Stimulated activated CD4-positive, alpha-beta T cell treated with anti-CD3 and anti-CD28 coated beads, Interleukin-4, amount 100 ng/mL, for 48 hours (primary cell): ENCODE measurements at regions not wholly inside any gene's neighbourhood (a gene's known extent, or its start where the extent isn't known, plus 50 kb on each side); places are given as distances from the start of the nearest gene placed in this dataset.
"Not testable (repeated sequence)": the region's sequence is repeated elsewhere in the genome, so short reads cannot be mapped to it uniquely, and the experiment has no call there.

ENCODE experiments used
- DNase-seq, 2 donors: peaks; one replicate each; pipeline ENCODE4 v3.0.0-alpha.2; 2020; ENCODE audit warnings: low read depth in 2 of 2

DNA sequence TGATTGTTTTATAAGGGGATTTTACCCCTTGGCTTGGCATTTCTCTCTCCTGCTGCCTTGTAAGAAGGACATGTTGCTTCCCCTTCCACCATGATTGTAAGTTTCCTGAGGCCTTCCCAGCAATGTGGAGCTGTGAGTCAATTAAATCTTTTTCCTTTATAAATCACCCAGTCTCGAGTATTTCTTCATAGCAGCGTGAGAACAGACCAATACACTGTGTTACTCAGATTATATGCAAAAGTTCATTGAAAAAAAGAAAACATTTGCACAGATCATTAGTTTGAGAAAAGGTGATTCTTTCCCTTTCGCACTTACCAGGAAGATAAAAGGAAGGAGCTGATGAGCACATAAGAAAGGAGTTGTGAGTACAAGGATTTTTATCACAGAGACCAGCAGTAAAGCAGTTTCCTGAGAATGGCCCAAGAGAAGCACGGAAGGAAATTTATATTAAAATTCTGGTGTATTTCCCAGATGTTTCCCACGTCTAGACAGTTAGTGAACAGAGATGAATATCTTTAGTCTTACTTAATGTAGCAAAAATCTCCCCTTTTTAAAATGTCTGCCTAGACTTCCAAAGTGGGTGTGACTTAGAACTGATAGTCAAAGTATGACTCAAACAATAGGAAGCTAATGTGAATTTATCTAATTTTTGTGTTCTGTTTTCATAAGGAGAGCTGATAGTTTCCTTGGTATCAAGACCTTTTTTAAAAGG, 431.8 kb upstream of the SGCG start:
- DNase-seq, result no peak

DNA sequence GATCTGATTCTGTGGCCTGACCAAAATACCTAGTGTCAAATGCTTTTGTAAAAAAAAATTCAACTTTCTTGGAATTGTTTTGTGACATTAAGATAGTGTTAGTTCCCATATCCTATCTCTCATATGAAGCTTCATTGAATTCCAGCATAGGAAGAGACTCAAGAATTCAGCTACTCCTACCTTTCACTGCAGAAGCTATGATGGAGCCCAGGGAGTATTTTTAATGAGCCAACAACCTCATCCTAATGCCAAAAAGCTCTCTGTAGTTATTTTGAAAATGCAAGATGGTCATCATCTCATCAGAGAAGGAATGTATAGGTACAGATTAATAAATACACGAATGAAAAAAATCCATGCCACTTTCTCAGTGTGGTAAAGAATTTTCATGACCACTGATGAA, 431.2 kb upstream of the SGCG start:
- DNase-seq, result no peak

- DNase-seq, result no peak
Measured at GRCh38 chr13:22757530-22758120, 423.2 kb upstream of the SGCG start.

DNA sequence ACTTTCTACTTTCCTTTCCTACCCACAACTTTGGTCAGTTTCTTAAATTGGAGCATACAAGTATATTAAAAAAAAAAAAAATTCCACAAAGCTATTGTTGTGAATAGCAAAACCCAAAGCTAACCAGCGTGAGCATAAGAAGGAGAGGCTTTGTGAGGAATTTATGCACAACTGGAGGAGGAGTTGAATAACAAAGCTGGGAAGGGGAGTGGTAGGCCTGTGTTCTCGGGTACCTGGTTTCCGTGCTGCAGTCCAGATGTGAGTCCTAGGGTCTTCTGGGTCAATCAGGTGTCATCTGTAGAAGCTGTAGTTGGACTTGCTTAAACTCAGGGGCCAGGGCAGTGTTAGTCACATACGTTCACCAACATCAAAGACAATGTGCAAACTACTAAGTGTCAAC, 422.5 kb upstream of the SGCG start:
- no peak for DNase-seq

- no peak for DNase-seq
Measured at GRCh38 chr13:22761709-22762108, 419.1 kb upstream of the SGCG start.

- DNase-seq, result no peak
Measured at GRCh38 chr13:22765547-22765946, 415.2 kb upstream of the SGCG start.

- DNase-seq, result no peak
Measured at GRCh38 chr13:22770891-22771290, 409.9 kb upstream of the SGCG start.

DNA sequence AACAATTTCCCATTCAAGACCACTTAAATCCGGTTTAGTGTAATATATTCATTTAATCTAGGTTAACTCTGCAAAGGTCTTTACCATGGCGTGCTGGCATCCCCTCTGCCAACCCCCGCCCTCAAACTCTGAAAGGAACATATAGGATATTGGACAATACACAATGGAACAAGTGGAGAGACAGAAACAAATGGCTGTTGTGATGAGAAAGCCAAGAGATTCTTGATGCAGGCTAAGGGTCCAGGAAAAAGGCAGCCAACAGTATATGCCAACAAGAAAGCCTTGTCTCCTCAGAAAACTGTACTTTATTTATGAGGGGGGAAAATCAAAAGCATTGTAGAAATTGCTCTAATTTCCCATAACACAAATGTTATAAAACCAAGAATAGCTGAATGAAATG, 407.3 kb upstream of the SGCG start:
- no peak for DNase-seq

- DNase-seq, result no peak
Measured at GRCh38 chr13:22776394-22777186, 404.2 kb upstream of the SGCG start.

DNA sequence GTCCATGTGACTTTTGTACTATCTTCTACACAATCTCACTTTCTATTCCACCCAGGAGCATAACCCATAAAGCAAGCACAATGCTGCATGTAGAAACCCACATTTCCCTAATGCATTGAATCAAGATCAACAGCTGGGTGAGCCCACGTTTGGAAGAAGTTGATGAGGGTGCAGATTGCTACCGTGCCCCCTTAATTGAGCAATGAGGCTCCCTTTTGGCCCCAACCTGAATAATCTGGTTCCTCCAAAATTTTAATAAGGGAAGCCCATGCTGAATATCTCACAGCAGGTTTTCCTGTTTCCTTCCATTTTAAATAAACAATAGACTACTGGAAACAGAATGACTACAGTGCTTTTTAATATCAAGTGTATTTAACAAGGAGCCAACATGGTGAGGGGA, 403.6 kb upstream of the SGCG start:
- DNase-seq, result no peak

DNA sequence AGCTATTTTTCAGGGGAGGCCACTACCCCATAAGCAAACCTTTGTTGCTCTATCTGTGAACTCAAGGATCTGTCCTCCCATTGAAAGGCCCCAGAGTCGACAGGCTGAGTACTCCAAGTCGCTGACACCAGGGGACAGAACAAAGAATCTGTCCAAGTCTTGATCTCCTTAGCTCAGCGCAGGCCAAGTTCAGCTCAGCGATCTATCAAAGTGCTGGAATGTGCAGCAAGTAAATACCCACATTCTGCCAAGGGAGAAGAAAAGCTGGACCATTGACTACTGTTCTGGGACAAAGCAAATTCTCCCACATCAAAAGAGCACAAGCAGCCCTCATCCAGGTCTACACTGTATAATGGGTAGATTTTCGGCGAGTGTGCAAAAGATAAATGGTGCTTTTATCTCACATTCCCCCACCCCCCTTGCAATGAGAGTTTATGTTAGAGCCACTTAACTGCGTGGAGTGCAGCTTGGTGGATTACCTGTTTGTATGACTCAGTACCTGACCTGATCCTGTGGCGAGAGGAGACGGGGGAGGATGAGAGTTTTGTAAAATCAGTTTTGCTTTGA, 391.7 kb upstream of the SGCG start:
- DNase-seq, result no peak

DNA sequence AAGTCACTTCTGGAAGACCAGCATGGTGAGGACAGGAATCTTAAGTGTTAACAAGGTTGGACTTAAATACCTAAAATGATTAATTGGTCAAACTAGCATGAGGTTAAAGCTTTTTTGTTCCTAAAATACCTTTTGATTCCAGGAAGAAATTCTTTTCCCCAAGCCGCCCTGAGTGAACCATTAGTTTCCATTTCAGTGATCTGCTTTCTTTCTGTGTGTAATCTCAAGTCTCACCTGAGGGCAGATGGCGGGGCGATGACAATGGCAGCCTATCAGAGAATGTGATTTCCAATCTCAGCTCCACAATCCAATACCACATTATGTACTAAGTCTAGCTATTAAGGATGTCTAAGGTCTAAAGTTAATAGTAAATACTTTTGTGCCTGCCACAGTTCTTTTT, 390.9 kb upstream of the SGCG start:
- DNase-seq, result no peak

DNA sequence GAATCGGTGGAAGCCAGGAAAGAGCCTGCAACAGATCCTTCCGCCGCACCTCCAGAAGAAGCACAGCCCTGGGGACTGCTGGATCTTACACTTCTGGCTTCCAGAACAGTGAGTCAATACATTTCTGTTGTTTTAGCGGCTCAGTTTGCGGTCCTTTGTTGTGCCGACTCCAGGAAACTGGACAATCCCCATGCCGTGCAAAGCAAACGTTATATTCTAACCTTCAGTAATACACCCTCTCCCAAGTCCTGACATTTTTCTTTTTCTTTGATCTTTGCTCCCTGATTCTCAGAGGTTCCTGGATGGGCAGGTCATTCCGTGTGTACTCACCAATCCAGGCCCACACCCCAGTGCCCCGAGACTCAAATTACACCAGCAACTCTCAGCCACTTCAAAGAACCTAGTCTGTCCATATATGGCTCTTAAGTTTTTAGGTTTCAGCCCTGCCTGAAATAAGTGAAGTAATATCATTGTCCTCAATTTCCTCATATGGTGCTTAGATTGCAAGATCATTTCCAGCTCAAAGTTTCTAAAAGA, 387.1 kb upstream of the SGCG start:
- DNase-seq, result no peak

GRCh38 chr13:22800526-22801401, 380.0 kb upstream of the SGCG start:
- no peak for DNase-seq

DNA sequence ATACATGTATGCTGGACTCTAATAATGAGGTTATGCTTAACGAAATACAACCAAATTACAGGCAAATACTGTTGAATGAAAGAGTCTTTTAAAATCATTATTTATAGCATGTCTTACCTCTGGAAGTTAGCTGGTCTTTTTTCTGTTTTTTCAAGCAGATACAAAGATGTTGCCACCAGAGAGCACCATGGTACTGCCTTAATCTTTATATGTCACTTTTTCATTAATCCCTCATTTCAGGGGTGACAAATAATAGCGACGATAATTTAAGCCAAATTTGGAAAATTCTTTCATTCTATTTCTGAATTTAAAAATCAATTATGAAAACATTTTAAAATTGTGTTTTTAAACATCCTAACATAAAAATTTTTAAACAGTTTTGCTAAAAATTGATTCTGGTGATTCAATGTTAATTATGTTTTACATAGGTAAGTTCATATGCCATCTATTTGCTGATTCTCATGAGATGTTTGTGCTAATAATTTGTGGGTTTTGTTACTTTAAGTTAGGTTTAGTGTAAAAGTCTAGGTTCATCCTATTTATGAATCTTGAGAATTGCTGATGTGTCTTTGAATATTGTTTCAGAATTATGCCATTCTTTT, 379.3 kb upstream of the SGCG start:
- DNase-seq, result no peak

- no peak for DNase-seq
Measured at GRCh38 chr13:22812793-22813192, 368.0 kb upstream of the SGCG start.

DNA sequence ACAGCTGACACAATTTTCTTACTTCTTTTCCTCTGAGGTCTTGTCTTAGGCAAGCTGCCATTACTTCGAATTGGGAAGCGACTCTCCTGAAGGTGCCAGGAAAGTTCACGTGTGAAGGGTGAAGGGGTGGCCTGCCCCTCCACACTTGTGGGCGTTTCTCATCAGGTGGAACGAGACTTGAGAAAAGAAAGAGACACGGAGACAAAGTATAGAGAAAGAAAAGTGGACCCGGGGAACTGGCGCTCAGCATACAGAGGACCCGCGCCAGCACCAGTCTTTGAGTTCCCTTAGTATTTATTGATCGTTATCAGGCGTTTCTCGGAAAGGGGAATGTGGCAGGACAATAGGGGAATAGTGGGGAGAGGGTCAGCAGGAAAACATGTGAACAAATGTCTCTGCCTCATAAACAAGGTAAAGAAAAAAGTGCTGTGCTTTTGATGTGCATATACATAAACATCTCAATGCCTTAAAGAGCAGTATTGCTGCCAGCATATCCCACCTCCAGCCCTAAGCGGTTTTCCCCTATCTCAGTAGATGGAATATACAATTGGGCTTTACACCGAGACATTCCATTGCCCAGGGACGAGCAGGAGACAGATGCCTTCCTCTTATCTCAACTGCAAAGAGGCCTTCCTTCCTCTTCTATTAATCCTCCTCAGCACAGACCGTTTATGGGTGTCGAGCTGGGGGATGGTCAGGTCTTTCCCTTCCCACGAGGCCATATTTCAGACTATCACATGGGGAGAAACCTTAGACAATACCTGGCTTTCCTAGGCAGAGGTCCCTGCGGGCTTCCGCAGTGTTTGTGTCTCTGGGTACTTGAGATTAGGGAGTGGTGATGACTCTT, 367.0 kb upstream of the SGCG start:
- not testable (repeated sequence) for DNase-seq

DNA sequence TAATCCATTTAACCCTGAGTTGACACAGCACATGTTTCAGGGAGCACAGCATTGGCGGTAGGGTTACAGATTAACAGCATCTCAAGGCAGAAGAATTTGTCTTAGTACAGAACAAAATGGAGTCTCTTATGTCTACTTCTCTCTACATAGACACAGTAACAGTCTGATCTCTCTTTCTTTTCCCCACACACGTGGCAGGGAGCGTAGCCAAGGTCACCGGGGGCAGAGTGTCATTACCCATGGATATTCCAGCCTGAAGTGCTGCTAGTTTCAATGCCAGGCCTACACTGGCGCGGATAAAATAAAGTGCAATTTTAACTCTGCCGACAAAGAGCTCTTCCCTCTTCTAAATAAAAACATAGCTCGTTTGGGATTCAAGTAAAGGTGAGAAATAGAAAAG, 366.3 kb upstream of the SGCG start:
- not testable (repeated sequence) for DNase-seq

GRCh38 chr13:22821589-22821988, 359.2 kb upstream of the SGCG start:
- no peak for DNase-seq

- DNase-seq, result no peak
Measured at GRCh38 chr13:22825186-22825585, 355.6 kb upstream of the SGCG start.
